IPS DF 6.9 (cell line): ENCODE measurements at regions not wholly inside any gene's neighbourhood (a gene's known extent, or its start where the extent isn't known, plus 50 kb on each side); places are given as distances from the start of the nearest gene placed in this dataset.
A peak's percentile ranks its signal among the peaks of the same experiment; 100 is the strongest.

ENCODE experiments used
- DNase-seq: peaks from one replicate; pipeline ENCODE4 v3.0.0-alpha.2; 2013; ENCODE audit warnings: low read depth, low spot score
- H3K27ac ChIP-seq: one replicate; pipeline ENCODE4 v1.5.1; 2013; ENCODE audit warnings: low read length, control low read depth
- H3K27me3 ChIP-seq: 2 replicates; pipeline ENCODE4 v1.6.1; 2013; ENCODE audit warnings: mild to moderate bottlenecking, low read length; ENCODE audit not compliant: control insufficient read depth, insufficient read depth
- H3K36me3 ChIP-seq: 2 replicates; pipeline ENCODE4 v1.6.1; 2013; ENCODE audit warnings: low read length; ENCODE audit not compliant: control insufficient read depth, insufficient read depth
- H3K4me1 ChIP-seq: 2 replicates; pipeline ENCODE4 v1.6.1; 2013; ENCODE audit warnings: low read length; ENCODE audit not compliant: control insufficient read depth, insufficient read depth
- H3K4me3 ChIP-seq: 2 replicates; pipeline ENCODE4 v1.5.1; 2013; ENCODE audit warnings: mild to moderate bottlenecking, low read length
- H3K9me3 ChIP-seq: 2 replicates; pipeline ENCODE4 v1.6.1; 2013; ENCODE audit warnings: low read length, inconsistent platforms; ENCODE audit not compliant: control insufficient read depth, insufficient read depth
- WGBS: extraction: QIAGEN DNeasy Blood & Tissue Kit; methylation state at CpG from one replicate; pipeline ENCODE4 v1.1.7; 2013; ENCODE audit warnings: mixed read lengths, missing lambda C conversion rate; ENCODE audit not compliant: insufficient read length, insufficient coverage; 5-methylcytosine and 5-hydroxymethylcytosine counted together

GRCh38 chr11:119521551-119521950 lies 98.6 kb upstream of the THY1 start:
- Histone ChIP-seq H3K4me3 (no peak overlapping the region), H3K27ac (no peak overlapping the region), H3K27me3 (no peaks in the 10 kb centered on the region), H3K4me1 (no peaks in the 10 kb centered on the region; the same call in 1 of the 2 replicates), H3K9me3 (no peaks in the 10 kb centered on the region), H3K36me3 (no peaks in the 10 kb centered on the region)
- WGBS = no CpG with 5 or more reads among the region's 11 CpGs
- no peak for DNase-seq

DNA sequence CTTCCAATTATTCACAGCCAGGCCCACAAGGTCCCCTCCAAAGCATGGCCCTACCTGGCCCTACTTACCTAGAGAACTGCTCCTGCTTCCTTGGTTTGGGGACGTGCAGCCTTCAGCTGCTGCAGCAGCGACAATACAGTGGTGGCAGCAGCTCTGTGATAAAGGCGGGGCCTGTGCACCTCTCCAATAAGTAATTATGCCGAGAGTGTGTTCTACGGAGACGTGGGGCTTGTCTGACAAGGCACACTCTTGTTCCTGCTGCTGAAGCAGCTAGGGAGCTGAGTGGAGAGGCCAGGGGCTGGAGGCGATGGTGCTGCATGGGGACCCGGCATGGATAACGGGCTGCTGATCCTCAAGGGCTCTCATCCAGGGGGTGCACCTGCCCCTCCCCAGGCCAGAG lies 98.0 kb upstream of the THY1 start:
- no CpG with 5 or more reads among the region's 9 CpGs for WGBS
- Histone ChIP-seq H3K27ac (no peak overlapping the region), H3K4me1 (no peaks in the 10 kb centered on the region; the same call in 1 of the 2 replicates), H3K36me3 (no peaks in the 10 kb centered on the region), H3K4me3 (no peak overlapping the region), H3K9me3 (no peaks in the 10 kb centered on the region), H3K27me3 (no peaks in the 10 kb centered on the region)
- no peak for DNase-seq

- WGBS = no CpG with 5 or more reads among the region's 1 CpG
Measured at GRCh38 chr11:119520400-119520799, 97.4 kb upstream of the THY1 start.

DNA sequence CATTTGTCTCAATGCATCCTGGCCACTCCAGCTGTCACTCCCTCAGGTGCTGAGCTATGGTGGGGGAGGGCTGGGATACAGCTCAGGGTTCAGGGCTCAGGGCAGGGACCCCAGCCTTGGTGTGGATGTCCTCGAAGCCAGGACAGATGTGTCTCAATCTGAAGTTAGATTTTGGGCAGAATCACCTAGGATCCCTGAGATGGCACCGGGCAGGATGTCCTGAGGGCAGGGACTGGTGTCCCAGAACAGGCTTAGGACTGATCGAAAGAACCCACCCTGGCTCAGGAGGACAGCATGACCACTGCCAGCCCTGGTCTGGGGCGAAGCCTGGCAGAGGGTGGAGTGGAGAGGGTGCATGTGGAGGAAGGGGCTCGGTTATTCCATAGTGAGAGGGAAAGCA lies 96.8 kb upstream of the THY1 start:
- no peaks in the 10 kb centered on the region for H3K27me3 ChIP-seq
- no peak overlapping the region for H3K27ac ChIP-seq
- H3K4me1 ChIP-seq = no peaks in the 10 kb centered on the region; the same call in 1 of the 2 replicates
- no CpG with 5 or more reads among the region's 5 CpGs for WGBS
- H3K9me3 ChIP-seq = no peaks in the 10 kb centered on the region
- H3K4me3 ChIP-seq = no peak overlapping the region
- H3K36me3 ChIP-seq = no peaks in the 10 kb centered on the region
- DNase-seq = no peak

More at GRCh38 chr11:119520400-119520799, 97.4 kb upstream of the THY1 start:
- no peak for DNase-seq
- Histone ChIP-seq H3K4me3 (no peak overlapping the region), H3K27ac (no peak overlapping the region), H3K4me1 (no peaks in the 10 kb centered on the region; the same call in 1 of the 2 replicates), H3K9me3 (no peaks in the 10 kb centered on the region), H3K27me3 (no peaks in the 10 kb centered on the region), H3K36me3 (no peaks in the 10 kb centered on the region)

GRCh38 chr11:119518746-119519730 lies 96.1 kb upstream of the THY1 start:
- Histone ChIP-seq H3K4me3 (no peak overlapping the region), H3K36me3 (no peaks in the 10 kb centered on the region), H3K27ac (no peak overlapping the region), H3K4me1 (no peaks in the 10 kb centered on the region; the same call in 1 of the 2 replicates), H3K9me3 (no peaks in the 10 kb centered on the region), H3K27me3 (no peaks in the 10 kb centered on the region)
- WGBS = no CpG with 5 or more reads among the region's 12 CpGs
- peak; percentile 52 for DNase-seq

GRCh38 chr11:119515771-119516400 lies 92.9 kb upstream of the THY1 start:
- no peaks in the 10 kb centered on the region for H3K27me3 ChIP-seq
- no peaks in the 10 kb centered on the region for H3K36me3 ChIP-seq
- no peaks in the 10 kb centered on the region; the same call in 1 of the 2 replicates for H3K4me1 ChIP-seq
- DNase-seq = no peak
- no peaks in the 10 kb centered on the region for H3K9me3 ChIP-seq
- no CpG with 5 or more reads among the region's 12 CpGs for WGBS
- no peak overlapping the region for H3K27ac ChIP-seq
- no peak overlapping the region for H3K4me3 ChIP-seq

GRCh38 chr11:119513806-119514170 lies 90.8 kb upstream of the THY1 start:
- WGBS = no CpG with 5 or more reads among the region's 5 CpGs
- no peak overlapping the region for H3K27ac ChIP-seq
- no peaks in the 10 kb centered on the region for H3K4me1 ChIP-seq
- H3K4me3 ChIP-seq = no peak overlapping the region
- no peaks in the 10 kb centered on the region for H3K9me3 ChIP-seq
- no peaks in the 10 kb centered on the region for H3K27me3 ChIP-seq
- H3K36me3 ChIP-seq = no peaks in the 10 kb centered on the region
- no peak for DNase-seq

- Histone ChIP-seq H3K4me1 (no peaks in the 10 kb centered on the region), H3K9me3 (no peaks in the 10 kb centered on the region), H3K4me3 (no peak overlapping the region), H3K36me3 (no peaks in the 10 kb centered on the region), H3K27ac (no peak overlapping the region), H3K27me3 (no peaks in the 10 kb centered on the region)
- WGBS = no CpG with 5 or more reads among the region's 12 CpGs
- DNase-seq = no peak
Measured at GRCh38 chr11:119513131-119513805, 90.3 kb upstream of the THY1 start.

- DNase-seq = no peak
- Histone ChIP-seq H3K27me3 (no peaks in the 10 kb centered on the region), H3K4me1 (no peaks in the 10 kb centered on the region), H3K36me3 (no peaks in the 10 kb centered on the region), H3K9me3 (no peaks in the 10 kb centered on the region), H3K27ac (no peak overlapping the region), H3K4me3 (no peak overlapping the region)
- no CpG with 5 or more reads among the region's 3 CpGs for WGBS
Measured at GRCh38 chr11:119512369-119512768, 89.4 kb upstream of the THY1 start.

GRCh38 chr11:119511614-119512306 lies 88.8 kb upstream of the THY1 start:
- Histone ChIP-seq H3K9me3 (no peaks in the 10 kb centered on the region), H3K4me1 (no peaks in the 10 kb centered on the region), H3K36me3 (no peaks in the 10 kb centered on the region), H3K27me3 (no peaks in the 10 kb centered on the region), H3K27ac (no peak overlapping the region), H3K4me3 (no peak overlapping the region)
- no peak for DNase-seq
- WGBS = 100% methylated on average over 1 of the region's 12 CpGs
